ENCODE measurements at regions not wholly inside any gene's neighbourhood (a gene's known extent, or its start where the extent isn't known, plus 50 kb on each side); places are given as distances from the start of the nearest gene placed in this dataset.

GRCh38 chr3:30293621-30294240 is 312.7 kb upstream of the TGFBR2 start:
- no peak for TF ChIP-seq EZH2 (IDR thresholded peaks at IDR 0.05; ENCODE audit: low read length)
- TF ChIP-seq CTCF (optimal IDR thresholded peaks at IDR 0.05 in 1 of 3, IDR thresholded peaks at IDR 0.05 in 1 of 3, conservative IDR thresholded peaks at IDR 0.05 in 1 of 3; ENCODE audit: extremely low read depth in 1 of 3, insufficient read depth in 2 of 3, low read length in 3 of 3): no peak
